GM18508 (cell line): ENCODE measurements at regions not wholly inside any gene's neighbourhood (a gene's known extent, or its start where the extent isn't known, plus 50 kb on each side); places are given as distances from the start of the nearest gene placed in this dataset.
"Not testable (repeated sequence)": the region's sequence is repeated elsewhere in the genome, so short reads cannot be mapped to it uniquely, and the experiment has no call there.

Source experiments
- ATAC-seq: cut with Tn5 transposase; IDR thresholded peaks from one replicate; pipeline ENCODE4 v1.9.1; 2021; ENCODE audit warnings: moderate number of reproducible peaks; ENCODE audit not compliant: insufficient read depth, unreplicated experiment

- no peak for ATAC-seq
These were observed 249.4 kb upstream of the ARPP21 start for GRCh38 chr3:35389907-35390306.

GRCh38 chr3:35392187-35392586, 247.1 kb upstream of the ARPP21 start:
- ATAC-seq, result no peak

- no peak for ATAC-seq
These were observed 245.2 kb upstream of the ARPP21 start for GRCh38 chr3:35393901-35394799.

- no peak for ATAC-seq
These were observed 244.4 kb upstream of the ARPP21 start for GRCh38 chr3:35394905-35395304.

GRCh38 chr3:35401671-35402070, 237.7 kb upstream of the ARPP21 start:
- no peak for ATAC-seq

- no peak for ATAC-seq
These were observed 234.8 kb upstream of the ARPP21 start for GRCh38 chr3:35404571-35404970.

- ATAC-seq, result no peak
These were observed 230.4 kb upstream of the ARPP21 start for GRCh38 chr3:35408882-35409281.

GRCh38 chr3:35409991-35410390, 229.3 kb upstream of the ARPP21 start:
- ATAC-seq, result no peak

- no peak for ATAC-seq
These were observed 225.8 kb upstream of the ARPP21 start for GRCh38 chr3:35413483-35413882.

GRCh38 chr3:35417080-35417479, 222.2 kb upstream of the ARPP21 start:
- no peak for ATAC-seq

- ATAC-seq, result no peak
These were observed 217.2 kb upstream of the ARPP21 start for GRCh38 chr3:35422101-35422500.

- no peak for ATAC-seq
These were observed 216.3 kb upstream of the ARPP21 start for GRCh38 chr3:35422836-35423601.

- ATAC-seq, result no peak
These were observed 212.9 kb upstream of the ARPP21 start for GRCh38 chr3:35426366-35426958.

GRCh38 chr3:35437381-35437780, 201.9 kb upstream of the ARPP21 start:
- no peak for ATAC-seq

GRCh38 chr3:35438101-35438500, 201.2 kb upstream of the ARPP21 start:
- ATAC-seq, result no peak

GRCh38 chr3:35439663-35440062, 199.7 kb upstream of the ARPP21 start:
- ATAC-seq, result no peak

- ATAC-seq, result no peak
These were observed 198.5 kb upstream of the ARPP21 start for GRCh38 chr3:35440826-35441225.

GRCh38 chr3:35446896-35447295, 192.4 kb upstream of the ARPP21 start:
- ATAC-seq, result no peak

- ATAC-seq, result no peak
These were observed 191.2 kb upstream of the ARPP21 start for GRCh38 chr3:35448121-35448520.

- ATAC-seq, result no peak
These were observed 190.6 kb upstream of the ARPP21 start for GRCh38 chr3:35448681-35449080.

GRCh38 chr3:35454819-35455218, 184.5 kb upstream of the ARPP21 start:
- not testable (repeated sequence) for ATAC-seq
